ENCODE measurements at regions not wholly inside any gene's neighbourhood (a gene's known extent, or its start where the extent isn't known, plus 50 kb on each side); places are given as distances from the start of the nearest gene placed in this dataset.

DNA sequence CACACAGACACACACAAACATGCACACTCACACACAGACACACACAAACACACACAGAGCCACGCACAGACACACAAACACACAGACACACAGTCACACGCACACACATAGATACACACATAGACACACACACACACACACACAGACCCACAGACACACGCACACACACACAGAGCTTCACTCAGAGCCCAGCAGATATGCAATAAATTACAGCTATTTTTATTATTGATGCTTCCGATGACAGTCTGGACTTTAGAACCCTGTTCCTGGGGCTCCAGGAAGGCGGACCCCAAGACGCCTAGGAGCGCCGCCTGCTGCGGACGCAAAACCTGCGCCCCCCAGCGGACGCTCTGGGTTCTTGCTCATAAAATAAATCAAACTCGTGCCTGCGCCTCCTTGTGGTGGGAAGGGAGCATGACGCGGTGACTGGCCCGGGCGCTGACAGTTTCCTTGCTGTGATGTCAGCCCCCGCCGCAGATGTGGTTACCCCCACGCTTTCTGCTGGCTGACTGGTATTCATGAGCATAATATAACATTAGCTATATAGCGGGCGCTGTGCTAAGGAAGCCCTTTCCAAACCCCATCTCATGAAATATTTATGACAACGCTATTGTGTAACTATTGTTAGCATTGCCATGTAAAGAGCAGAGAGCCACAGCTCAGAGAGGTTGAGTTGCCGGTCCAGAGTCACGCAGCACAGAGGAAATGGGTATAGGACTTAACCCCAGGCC is 64.4 kb upstream of the TM9SF2 start:
- peak; percentile 77 for DNase-seq

DNA sequence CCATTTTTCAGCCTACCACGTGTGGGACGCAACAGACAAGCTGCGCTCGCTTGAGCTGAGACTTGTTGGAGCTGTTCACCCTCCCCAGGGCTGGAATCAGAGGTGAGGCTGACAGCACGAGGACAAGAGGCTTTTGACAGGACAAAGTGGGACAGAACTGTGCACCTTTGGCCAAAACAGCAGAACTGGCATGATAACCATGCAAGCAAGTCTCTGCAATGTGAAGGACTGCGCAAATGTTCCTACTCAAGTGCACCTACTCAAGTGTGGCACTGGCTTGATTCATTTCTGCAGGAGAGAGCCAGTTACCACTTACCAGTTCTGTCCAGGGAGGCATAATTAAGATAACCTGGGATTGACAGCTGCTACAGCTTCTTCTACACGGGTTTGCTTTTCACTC is 62.2 kb upstream of the TM9SF2 start:
- no peak for DNase-seq

DNA sequence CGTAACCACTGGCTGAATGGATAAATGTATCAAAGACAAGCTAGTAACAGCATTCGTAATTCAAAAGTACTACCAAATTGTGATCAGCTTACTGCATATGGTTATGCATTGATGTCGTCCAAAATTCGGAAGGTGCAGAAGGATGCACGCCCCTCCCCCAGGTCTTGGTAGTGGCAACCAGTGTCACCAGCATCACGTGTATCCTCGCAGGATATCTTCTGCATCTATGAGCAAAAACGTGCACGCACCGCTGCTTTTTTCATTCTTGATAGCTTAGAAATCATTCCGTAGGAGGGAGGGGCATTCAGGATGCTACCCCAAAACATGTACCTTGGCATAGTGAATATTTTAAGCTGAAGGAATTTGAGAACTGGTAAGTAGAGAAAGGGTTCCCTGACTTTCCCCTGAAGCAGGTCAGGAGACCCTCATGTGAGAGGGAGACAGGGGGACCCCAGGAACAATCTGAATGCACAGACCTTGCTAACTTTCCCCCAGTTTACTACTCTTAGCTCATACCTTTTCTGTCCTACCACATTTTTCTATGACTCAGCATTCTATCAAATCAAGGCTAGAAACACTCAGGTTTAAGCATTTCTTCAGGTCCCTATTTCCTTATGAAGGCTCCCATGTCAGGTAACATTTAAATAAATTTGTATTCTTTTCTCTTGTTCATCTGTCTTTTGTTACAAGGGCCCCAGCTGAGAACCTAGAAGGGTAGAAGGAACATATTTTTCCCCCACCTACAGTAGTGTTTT is 61.2 kb upstream of the TM9SF2 start:
- no peak for DNase-seq

- DNase-seq, result no peak
These were observed 58.9 kb upstream of the TM9SF2 start for GRCh38 chr13:99442273-99442895.

GRCh38 chr13:99446242-99446641 is 55.0 kb upstream of the TM9SF2 start:
- DNase-seq, result no peak

- no peak for DNase-seq
These were observed 52.7 kb upstream of the TM9SF2 start for GRCh38 chr13:99448546-99448945.

DNA sequence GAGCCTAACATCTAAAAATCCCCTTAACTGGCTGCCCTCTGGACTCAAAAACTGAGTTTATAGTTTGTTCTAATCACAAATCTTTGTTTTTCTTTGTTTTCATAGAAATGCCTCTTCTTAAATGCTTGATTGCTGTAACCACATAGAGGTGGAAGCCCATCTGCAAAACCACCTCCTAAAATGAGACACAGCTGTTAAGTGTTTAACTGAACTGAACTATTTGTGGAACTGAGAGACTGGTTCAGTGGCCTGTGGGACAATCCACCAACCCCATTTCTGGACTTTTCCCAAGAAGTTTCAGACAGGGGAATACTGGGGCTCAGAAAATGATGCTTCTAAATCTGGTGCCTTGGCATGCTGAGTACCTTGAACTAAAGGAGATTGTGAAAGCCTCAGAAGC is 50.9 kb upstream of the TM9SF2 start:
- no peak for DNase-seq
